ENCODE measurements at regions not wholly inside any gene's neighbourhood (a gene's known extent, or its start where the extent isn't known, plus 50 kb on each side); places are given as distances from the start of the nearest gene placed in this dataset.

DNA sequence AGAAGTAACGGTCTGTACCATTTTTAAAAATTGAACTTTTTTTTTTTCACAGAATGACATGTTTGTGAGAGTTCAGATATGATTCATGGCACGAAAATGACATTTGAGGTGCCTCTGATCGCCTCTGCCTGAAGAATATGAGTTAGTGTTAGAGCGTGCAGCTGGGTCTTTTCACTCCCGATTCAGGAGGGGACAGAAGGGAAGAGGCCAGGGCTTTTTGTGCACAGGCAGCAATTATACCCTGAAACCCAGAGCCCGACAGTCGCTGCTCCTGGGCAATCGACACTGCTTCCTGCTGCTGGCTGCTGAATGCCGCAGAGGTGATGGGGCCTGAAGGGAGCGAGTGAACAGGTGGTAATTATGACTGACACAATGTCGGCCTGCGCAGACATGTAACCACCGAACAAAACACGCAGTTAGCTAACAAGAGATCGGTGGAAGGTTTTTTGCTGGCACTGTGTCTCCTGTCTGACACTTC lies 652.0 kb upstream of the NOX3 start:
- DNase-seq = no peak

DNA sequence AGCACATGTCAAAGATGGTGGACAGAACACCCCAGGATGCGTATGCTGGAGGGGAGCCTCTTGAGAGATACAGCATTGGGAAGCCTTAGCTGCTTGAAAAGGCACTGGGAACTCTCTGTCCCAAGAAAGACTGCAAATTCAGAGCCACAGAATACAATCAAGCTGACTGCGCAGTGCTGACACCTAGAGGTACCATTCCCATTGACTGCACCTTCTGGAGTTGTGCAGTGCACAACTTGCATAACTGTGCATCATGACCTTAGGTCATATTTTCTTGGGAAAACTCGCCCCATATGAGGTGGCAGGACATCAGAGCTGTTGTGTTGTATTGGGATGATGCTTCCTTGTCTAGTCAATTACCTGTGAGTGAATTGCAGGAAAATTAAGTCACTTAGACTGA lies 646.5 kb upstream of the NOX3 start:
- no peak for DNase-seq

DNA sequence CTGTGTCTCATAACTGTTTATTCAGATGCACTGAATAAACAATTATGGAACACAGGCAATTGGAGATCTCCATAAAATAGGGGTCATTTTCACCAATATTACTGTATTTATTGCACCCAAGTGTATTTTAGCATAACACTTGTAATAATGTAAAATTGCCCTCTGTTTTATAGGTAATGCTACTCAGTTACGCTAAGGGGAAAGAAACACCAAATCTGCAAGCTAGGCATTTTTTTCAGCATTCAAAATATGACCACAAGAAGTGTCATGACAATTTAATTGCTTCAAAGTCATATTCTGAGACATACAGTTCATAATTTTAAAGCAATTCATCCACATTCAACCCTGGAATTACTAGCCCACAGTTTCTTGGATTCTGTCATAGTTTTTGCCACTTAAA lies 643.2 kb upstream of the NOX3 start:
- DNase-seq = no peak

DNA sequence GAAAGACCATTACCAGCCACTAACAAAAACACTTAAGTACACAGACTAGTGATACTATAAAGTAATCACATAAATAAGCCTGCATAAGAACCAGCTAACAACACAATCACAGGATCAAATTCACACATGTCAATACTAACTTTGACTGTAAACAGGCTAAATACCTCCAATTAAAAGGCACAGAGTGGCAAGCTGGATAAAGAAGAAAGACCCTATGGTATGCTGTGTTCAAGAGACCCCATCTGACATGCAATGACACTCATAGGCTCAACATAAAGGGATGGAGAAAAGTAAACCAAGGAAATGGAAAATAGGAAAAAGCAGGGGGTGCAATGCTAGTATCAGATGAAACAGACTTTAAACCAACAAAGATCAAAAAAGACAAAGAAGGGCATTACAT lies 631.8 kb upstream of the NOX3 start:
- no peak for DNase-seq

DNA sequence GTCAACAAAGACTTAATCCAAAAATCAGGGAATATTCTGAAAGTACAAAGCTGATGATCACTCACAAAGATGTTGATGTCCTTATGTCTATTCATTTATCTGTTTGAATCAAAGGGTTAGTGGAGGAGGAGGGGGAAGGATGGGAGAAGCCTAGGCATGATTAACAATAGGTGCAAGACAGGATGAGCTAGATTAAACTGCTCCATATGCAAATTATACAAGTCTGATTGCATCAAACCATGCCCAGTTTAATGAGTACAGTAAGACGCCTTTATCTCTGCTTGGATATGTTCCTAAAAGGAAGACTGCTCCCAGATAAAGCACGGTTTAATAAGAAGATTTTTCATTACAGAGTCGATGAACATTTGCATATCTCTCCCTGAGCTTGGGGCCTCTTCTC lies 626.4 kb upstream of the NOX3 start:
- no peak for DNase-seq

DNA sequence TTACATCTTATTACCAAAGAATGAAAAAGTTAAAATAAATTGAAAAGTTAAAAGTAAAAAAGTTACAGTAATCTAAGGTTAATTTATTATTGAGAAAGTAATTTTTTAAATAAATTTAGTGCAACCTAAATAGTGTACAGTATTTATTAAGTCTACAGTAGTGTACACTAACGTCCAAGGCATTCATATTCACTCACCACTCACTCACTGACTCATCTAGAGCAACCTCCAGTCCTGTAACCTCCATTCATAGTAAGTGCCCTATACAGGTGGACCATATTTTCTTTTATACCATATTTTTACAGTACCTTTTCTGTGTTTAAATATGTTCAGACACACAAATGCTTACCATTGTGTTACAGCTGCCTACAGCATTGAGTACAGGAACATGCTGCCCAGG lies 624.7 kb upstream of the NOX3 start:
- DNase-seq = no peak

DNA sequence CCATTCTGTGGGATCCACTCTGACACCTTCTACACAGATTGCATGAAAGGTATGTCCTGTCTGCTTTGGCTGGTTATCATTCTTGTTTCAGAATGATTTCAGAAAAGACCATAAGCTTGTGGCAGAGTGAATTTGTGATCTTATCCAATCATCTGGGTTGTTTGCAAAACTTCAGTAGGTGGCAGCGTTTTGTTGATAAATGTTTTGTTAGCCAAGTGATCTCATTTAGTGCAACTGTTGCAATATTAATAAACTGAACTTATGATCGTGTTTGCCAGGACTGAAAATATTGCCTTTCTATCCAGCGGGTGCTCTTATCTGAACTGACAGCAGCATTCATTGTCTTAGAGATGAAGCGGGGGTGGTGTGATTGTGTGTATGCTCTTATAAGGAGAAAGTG lies 613.2 kb upstream of the NOX3 start:
- DNase-seq = no peak

DNA sequence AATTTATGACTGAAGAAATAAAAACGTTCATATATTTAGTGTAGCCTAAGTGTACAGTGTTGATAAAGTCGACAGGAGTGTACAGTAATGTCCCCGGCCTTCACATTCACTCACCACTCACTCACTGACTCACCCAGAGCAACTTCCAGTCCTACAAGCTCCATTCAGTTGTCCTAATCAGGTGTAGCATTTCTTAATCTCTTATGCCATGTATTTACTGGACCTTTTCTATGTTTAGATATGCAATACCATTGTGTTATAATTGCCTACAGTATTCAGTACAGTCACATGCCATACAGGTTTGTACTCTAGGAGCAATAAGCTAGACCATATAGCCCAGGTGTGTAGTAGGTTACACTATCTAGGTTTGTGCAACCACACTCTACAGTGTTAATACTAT lies 610.2 kb upstream of the NOX3 start:
- DNase-seq = no peak

DNA sequence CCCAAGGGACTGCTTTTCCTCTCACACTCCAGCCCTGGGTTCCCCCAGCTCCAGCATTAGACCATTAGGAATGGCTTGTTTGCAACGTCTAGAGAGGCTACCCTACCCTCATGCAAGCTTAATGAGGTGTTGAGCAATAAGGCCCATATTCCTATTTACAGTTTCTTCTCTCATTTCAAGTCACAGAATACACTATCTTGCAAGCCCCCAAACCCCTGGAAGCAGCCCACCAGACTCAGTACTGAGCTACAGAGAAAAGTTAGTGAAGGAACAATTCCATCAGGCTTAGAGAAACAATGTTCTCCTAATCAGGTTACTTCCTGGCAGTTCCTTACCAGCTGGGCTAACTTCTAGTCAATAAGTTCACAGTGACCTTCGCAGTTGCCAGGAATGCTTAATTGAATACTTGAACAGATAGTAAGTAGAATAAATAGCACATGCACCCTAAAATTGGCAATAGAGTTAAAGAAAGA lies 606.5 kb upstream of the NOX3 start:
- no peak for DNase-seq

DNA sequence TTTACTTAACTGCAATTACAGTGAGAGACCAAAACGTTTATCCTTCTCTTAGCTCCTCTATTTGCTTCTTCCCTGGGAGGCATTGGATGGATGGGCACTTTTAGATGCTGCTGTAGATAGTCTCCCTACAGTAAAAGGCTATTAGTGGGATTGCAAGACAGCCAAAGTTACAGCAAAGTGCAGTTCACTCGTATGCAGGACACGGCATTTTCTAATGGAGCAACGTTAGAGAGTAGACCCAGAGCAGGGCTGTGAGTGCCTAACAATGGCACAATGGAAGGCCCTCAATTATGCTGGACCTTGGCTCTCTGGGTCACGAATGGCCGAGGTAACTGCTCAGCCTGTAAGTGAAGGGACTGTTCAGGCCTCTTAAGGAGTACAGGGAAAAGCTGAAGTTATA lies 605.8 kb upstream of the NOX3 start:
- no peak for DNase-seq

DNA sequence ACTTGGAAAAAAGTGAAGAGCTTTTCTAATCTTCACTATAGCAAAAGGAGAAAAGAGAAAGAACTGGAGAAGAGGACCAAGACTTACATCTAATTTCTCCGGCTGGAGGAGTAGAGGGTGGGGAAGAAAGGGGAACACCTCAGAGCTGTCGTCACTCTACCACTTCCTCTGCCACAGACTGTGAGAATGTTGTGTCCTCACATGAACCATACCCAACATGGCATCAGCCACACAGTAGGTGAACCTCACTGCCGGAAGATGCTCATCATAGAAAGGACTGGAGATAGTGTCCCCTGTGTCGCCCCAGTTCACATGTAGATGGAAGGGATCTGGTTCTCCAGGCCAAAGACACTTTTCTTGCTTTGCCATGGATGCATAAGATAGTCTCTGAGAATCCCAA lies 604.4 kb upstream of the NOX3 start:
- DNase-seq = no peak

DNA sequence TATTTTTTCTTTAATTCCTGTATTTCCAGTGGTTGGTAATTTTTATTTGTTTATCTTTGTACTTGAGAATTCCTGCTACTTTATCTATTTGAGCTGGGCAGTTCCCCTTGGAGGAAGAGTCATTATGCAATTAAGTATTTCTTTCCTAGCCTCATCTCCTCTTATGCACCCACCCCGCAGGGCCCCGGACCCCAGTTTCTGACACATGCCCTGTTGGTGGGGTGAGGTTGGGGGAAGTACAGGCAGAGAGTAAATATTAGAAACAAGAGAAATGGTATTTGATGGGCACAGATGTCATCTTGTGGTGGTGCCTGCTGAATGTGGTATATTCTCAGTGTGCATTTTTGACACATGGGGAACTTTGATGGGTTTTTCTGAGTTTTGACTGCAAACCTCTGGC lies 602.7 kb upstream of the NOX3 start:
- DNase-seq = no peak

DNA sequence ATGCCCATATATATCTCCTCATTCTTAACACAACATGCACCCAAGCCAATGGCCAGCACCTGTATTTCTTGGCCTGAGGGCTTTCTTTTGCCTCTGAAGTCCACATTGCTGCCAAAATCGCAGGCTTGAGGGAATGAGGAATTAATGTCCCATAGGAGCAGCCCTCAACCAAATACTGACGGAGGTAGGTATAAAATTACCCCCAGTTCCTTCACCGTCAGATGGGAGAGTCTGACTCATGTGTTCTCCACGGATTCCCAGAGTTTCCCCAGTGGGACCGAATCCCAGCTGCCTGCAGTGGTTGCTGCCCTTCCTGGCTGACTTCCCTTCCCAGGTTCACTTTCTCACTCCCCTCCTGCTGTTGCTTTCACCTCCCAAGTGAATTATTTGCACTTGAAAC lies 602.2 kb upstream of the NOX3 start:
- no peak for DNase-seq

DNA sequence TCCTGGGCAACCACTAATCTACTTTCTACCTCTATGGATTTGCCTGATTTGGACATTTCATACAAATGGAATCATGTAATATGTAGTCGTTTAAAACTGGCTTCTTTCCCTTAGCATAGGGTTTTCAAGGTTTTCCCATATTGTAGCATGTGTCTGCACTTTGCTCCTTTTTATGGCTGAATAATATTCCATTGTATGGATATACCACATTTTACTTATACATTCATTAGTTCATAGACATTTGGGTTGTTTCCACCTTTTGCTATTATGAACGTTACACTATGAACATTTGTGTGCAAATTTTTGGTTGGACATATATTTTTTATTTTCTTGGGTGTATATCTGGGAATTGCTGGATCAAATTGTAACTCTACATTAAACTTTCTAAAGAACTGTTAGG lies 600.4 kb upstream of the NOX3 start:
- DNase-seq = no peak

DNA sequence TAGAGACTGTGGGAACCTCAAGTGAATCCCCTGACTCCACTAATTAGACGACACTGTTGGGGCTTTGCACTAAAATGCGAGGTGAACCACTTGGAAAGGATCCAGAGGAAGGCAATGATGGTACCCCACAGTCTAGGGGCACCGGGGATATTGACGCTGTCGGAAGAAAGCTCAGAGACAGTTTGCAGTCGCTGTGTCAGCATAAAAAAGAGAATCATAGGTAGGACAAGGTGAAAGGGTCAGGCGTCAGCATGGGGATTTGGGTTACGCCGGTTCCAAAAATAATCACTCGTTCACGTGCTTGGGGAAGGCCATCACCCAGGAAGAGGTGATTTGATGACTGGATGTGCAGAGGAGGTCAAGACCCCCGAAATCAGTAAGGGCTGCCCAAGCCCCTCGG lies 598.0 kb upstream of the NOX3 start:
- DNase-seq = no peak

DNA sequence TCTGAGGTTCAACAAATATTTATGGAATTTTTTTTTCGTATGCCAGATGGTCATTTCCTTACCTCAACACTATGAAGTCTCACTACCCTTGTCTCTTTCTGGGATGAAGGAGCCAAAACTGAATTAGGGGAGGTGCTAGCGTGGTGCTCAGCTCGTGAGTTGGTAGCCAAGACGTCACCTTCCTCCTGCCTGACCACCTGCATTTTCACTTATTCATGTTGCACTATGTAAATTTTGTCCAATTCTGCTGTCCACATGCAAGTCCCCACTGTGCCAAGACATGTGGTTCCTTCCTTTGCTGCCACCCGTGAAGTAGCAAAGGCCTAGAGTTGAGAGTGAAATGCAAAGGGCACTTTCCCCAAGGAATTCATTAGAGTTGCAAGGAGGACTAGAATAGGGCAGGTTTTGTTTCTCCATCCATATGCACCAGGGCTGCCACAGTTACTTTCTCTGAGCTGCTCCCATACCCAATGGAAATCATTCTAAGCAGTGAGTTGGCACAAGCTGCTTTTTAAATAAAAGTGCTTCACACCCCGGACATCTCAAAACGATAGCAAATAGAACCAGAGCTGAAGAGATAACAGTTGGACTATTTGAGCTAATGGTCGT lies 591.3 kb upstream of the NOX3 start:
- DNase-seq = no peak

DNA sequence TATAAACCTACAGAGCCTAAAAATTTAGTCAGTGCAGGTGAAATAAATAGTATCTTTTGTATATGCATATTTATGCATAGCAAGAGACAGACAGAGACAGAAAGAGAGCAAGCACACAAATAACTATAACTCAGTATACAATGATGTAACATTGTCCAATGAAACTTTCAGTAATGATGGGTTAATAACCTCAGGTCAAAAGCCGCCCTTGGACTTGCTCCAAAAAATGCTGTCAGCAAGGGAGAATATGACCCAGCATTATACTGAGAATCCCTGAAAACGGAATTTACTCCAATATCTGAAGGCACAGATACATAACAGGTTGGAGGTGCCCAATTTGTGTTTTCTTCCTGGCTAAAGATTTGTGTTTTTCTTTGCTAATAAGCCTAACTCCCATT lies 590.6 kb upstream of the NOX3 start:
- DNase-seq = no peak

DNA sequence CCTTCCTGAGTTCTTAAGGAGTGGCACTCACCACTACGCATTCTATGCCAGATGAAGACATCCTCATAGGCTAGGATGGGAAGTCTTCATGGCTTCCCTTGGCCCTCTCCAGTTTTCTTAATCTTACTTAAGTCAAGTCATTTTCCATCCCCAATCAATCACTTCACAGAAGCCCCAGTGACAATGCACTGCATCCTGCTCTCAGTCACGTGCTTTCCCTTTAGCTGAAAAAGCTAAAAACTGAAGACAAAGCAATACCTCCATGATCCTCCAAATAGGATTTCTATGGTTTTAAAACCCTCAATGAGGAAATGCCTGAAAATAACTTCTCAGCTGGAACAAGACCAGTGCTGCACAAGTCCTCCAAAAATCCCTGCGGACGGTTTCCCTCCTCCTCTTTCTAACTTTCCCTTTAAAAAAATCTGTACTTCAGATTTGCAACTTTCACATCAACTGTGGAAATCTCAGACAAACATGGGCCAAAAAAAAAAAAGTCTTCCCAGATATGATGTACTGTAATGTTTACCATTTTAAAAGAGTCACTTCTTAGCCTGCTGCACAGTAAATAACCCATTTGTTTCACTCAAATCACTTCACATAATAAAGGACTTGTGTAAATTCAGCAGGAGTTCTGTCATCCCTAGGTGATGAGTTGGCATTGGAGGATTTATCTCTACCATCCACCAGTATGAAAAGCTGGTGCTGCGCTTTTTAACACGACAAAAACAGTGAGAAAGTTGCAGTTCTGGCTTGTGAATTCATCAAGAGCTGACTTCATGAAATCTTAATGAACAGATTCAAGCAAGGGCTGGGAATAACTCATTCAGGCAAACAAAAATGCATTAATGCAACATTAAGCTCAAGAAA lies 590.0 kb upstream of the NOX3 start:
- no peak for DNase-seq

DNA sequence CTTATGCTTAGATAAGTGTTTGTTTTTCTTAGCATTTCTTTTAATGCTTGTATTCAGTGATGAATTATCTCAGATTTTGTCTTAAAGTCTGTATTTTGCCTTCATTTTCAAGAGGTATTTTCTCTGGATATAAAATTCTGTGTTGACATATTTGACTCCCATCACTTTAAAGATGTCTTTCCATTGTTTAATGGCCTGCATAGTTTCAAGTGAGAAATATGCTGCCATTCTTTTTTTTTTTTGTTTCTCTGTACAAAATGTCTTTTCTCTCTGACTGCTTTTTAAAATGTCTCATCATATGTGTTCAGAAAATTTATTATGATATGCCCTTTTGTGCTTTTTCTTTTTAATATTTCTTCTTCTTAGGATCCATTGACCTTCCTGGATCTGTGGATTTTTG lies 578.0 kb upstream of the NOX3 start:
- no peak for DNase-seq

DNA sequence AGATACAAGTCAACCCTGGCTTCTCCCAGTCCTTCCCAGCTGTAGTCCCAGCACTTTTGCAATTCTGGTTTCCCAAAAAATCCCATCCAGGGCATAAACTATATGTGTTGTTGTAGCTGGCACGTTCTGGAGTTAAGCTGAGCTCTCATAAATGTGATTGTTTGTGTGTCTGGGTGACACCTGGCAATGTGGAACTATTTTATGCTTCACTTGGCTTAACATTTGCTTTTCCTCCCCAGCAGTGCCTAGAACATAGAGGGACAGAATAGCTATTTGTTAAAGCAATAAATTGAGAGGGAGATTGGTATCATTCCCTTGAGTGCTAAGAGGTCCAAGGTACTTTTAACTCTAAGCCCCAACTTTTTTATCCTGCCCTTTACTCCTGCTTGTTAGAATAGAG lies 575.9 kb upstream of the NOX3 start:
- DNase-seq = no peak

DNA sequence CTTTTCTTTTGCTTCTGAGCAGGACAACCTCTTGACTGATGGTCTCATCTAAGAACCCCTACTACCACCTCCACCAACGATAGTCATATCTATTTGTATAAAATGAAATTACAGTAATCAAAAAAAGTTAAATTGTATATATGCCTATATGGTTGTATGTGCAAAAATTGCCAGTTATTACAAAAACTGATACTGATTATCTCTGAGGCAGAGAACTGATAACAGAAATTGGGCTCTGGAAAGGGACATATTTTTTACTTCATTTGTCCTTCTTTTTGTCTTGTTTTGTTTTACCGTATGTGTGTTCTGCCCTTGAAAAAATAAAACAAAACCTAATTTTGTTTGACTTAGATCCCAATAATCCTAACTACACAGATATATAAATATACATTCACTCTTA lies 574.4 kb upstream of the NOX3 start:
- DNase-seq = no peak

DNA sequence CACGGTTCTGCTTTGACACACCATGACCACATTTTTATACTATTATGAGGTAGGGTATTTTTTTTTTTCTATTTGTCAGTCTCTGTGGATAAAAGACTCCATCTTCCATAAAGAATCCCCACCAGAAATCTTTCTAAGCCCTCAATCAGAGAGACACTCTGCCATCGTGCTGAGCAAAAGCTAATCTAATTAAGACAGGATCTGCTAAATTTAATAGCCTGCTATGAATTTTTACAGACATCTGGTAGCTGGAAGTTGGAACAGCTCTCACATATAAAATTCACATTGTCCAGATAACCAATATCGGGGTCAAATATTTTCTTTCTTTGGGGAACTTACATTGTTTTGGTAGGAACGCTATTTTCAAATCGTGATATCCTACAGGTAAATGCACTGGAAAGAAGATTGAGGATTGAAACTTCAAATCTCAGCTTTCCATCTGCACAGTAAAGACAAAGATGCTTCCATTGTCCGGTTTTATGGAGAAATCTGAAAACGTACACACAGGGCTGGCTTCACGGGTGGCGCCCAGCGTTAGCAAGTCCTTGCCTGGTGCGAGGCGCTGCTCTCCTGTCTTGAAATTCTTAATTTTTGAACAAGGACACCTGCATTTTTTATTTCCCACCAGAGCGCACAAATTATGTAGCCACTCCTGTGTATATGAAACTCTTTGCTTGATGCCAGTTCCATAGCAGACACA lies 573.8 kb upstream of the NOX3 start:
- no peak for DNase-seq

DNA sequence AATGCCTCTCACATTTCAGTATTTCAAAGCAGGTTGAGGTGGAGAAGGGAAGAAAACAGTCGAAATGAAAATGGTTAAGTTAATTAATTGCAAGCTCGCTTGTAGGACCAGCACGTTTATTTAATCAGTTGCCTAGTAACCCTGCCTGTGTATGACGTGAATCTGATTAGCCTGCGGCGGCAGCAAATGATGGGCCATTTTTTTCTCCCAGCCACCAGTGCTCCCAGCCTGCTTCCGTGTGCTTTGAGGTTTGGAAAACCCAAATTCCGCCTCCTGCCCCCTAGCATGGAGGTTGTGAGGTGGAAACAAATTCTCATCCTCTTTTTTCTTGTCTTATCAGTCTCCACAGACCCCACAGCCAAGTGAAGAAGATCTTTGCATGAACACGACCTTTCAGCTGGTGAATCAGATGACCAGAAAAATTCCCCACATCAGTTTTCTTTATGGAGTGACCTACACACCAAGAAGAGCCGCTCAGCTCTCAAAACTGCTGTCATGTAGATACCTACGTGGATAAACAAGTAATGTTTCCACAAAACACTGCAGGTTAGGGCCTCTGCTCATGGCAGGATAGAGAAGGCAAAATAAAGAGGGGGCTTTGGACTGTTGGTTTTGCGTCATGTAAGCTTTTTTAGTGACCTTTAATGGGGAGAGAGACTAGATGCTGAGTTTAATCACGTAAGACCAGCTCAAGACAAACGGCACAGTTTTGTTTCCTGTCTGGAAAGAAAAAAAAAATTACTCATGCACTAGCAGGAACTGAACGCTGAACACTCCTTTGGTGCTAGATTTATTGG lies 572.9 kb upstream of the NOX3 start:
- no peak for DNase-seq
